Trophoblast cell (in vitro differentiated cells and primary cell): ENCODE measurements at regions not wholly inside any gene's neighbourhood (a gene's known extent, or its start where the extent isn't known, plus 50 kb on each side); places are given as distances from the start of the nearest gene placed in this dataset.

Experiments used
- DNase-seq, 2 donors: peaks; one replicate each; pipeline ENCODE4 v3.0.0-alpha.2; 2016
- H2AFZ ChIP-seq: 2 replicates; pipeline ENCODE4 v1.6.1; 2013; ENCODE audit warnings: low read length, moderate library complexity, mild to moderate bottlenecking; ENCODE audit not compliant: insufficient read depth, poor library complexity
- H2AK5ac ChIP-seq: 2 replicates; pipeline ENCODE4 v1.6.1; 2013; ENCODE audit warnings: mild to moderate bottlenecking, low read length
- H2BK120ac ChIP-seq: 2 replicates; pipeline ENCODE4 v1.6.1; 2013; ENCODE audit warnings: low read length, mild to moderate bottlenecking, moderate library complexity; ENCODE audit not compliant: insufficient read depth, poor library complexity
- H2BK12ac ChIP-seq: 2 replicates; pipeline ENCODE4 v1.6.1; 2013; ENCODE audit warnings: mild to moderate bottlenecking, low read length, moderate library complexity
- H2BK5ac ChIP-seq: 2 replicates; pipeline ENCODE4 v1.6.1; 2013; ENCODE audit warnings: low read length, low read depth, moderate library complexity, mild to moderate bottlenecking; ENCODE audit not compliant: poor library complexity
- H3K14ac ChIP-seq: 2 replicates; pipeline ENCODE4 v1.6.1; 2013; ENCODE audit warnings: mild to moderate bottlenecking, low read length
- H3K18ac ChIP-seq: 2 replicates; pipeline ENCODE4 v1.6.1; 2013; ENCODE audit warnings: mild to moderate bottlenecking, low read length
- H3K23ac ChIP-seq: 2 replicates; pipeline ENCODE4 v1.6.1; 2013; ENCODE audit warnings: low read length
- H3K27ac ChIP-seq: 2 replicates; pipeline ENCODE4 v1.5.1; 2013; ENCODE audit warnings: low read depth, mild to moderate bottlenecking, inconsistent platforms, low read length, moderate library complexity
- H3K27me3 ChIP-seq: 2 replicates; pipeline ENCODE4 v1.6.1; 2013; ENCODE audit warnings: inconsistent platforms, mild to moderate bottlenecking, low read length, moderate library complexity; ENCODE audit not compliant: insufficient read depth
- H3K36me3 ChIP-seq, 2 experiments: 1 replicate in 1 of 2; 2 replicates in 1 of 2; pipeline ENCODE4 v1.6.1; 2013; ENCODE audit warnings: low read length in 2 of 2, mild to moderate bottlenecking in 2 of 2, moderate library complexity in 1 of 2; ENCODE audit not compliant: insufficient read depth in 2 of 2, control insufficient read depth in 1 of 2
- H3K4ac ChIP-seq: 2 replicates; pipeline ENCODE4 v1.6.1; 2013; ENCODE audit warnings: low read depth, mild to moderate bottlenecking, low read length, moderate library complexity
- H3K4me1 ChIP-seq, 2 experiments: 1 replicate in 1 of 2; 2 replicates in 1 of 2; pipeline ENCODE4 v1.6.1; 2013; ENCODE audit warnings: low read length in 2 of 2, mild to moderate bottlenecking in 2 of 2, moderate library complexity in 1 of 2; ENCODE audit not compliant: insufficient read depth in 2 of 2, control insufficient read depth in 1 of 2
- H3K4me2 ChIP-seq: 2 replicates; pipeline ENCODE4 v1.6.1; 2013; ENCODE audit warnings: inconsistent platforms, mild to moderate bottlenecking, low read length, moderate library complexity
- H3K4me3 ChIP-seq: 2 replicates; pipeline ENCODE4 v1.5.1; 2013; ENCODE audit warnings: mild to moderate bottlenecking, low read depth, low read length, inconsistent platforms
- H3K79me1 ChIP-seq: one replicate; pipeline ENCODE4 v1.6.1; 2013; ENCODE audit warnings: low read length
- H3K79me2 ChIP-seq: 2 replicates; pipeline ENCODE4 v1.6.1; 2013; ENCODE audit warnings: low read length, mild to moderate bottlenecking; ENCODE audit not compliant: control insufficient read depth, insufficient read depth, poor library complexity
- H3K9ac ChIP-seq: 2 replicates; pipeline ENCODE4 v1.6.1; 2013; ENCODE audit warnings: mild to moderate bottlenecking, low read length
- H3K9me3 ChIP-seq: 2 replicates; pipeline ENCODE4 v1.6.1; 2013; ENCODE audit warnings: low read depth, mild to moderate bottlenecking, control low read depth, inconsistent platforms, low read length; ENCODE audit not compliant: insufficient read depth
- H4K12ac ChIP-seq: 2 replicates; pipeline ENCODE4 v1.6.1; 2013; ENCODE audit warnings: low read depth, mild to moderate bottlenecking, low read length, moderate library complexity
- H4K8ac ChIP-seq: 2 replicates; pipeline ENCODE4 v1.6.1; 2013; ENCODE audit warnings: low read depth, mild to moderate bottlenecking, low read length, moderate library complexity
- H4K91ac ChIP-seq: one replicate; pipeline ENCODE4 v1.6.1; 2013; ENCODE audit warnings: low read depth, mild to moderate bottlenecking, low read length, moderate library complexity
- WGBS: extraction: QIAGEN DNeasy Blood & Tissue Kit; methylation state at CpG from one replicate; pipeline ENCODE4 v1.1.7; 2013; ENCODE audit warnings: missing lambda C conversion rate; ENCODE audit not compliant: insufficient read length, insufficient coverage; ENCODE audit errors: extremely low coverage; 5-methylcytosine and 5-hydroxymethylcytosine counted together

- no CpG with 5 or more reads among the region's 6 CpGs for WGBS
Observed at GRCh38 chr6:25192590-25193459, 86.3 kb upstream of the CARMIL1 start.

GRCh38 chr6:25193460-25194171, 85.6 kb upstream of the CARMIL1 start:
- H3K4ac ChIP-seq, result no peak overlapping the region
- no peak overlapping the region for H4K91ac ChIP-seq
- no peak overlapping the region for H3K18ac ChIP-seq
- H3K4me3 ChIP-seq, result no peak overlapping the region
- no peak overlapping the region for H2BK120ac ChIP-seq
- H3K4me2 ChIP-seq, result no peak overlapping the region
- DNase-seq, result no peak
- no peak overlapping the region for H3K9ac ChIP-seq
- H3K36me3 ChIP-seq, result no peaks in the 10 kb centered on the region
- H2AFZ ChIP-seq, result no peak overlapping the region
- no peak overlapping the region for H3K23ac ChIP-seq
- 100% methylated on average over 1 of the region's 6 CpGs for WGBS
- no peak overlapping the region for H2BK5ac ChIP-seq
- H4K12ac ChIP-seq, result no peak overlapping the region
- H3K4me1 ChIP-seq, result peaks cover 0 to 8% of the 10 kb centered on the region in 2 experiments
- H4K8ac ChIP-seq, result no peak overlapping the region
- peak overlapping the region; percentile 25 for H3K27ac ChIP-seq
- no peak overlapping the region for H2AK5ac ChIP-seq
- no peaks in the 10 kb centered on the region for H3K79me2 ChIP-seq
- no peaks in the 10 kb centered on the region for H3K27me3 ChIP-seq
- no peaks in the 10 kb centered on the region for H3K79me1 ChIP-seq
- H2BK12ac ChIP-seq, result no peak overlapping the region
- H3K9me3 ChIP-seq, result no peaks in the 10 kb centered on the region
- no peak overlapping the region for H3K14ac ChIP-seq

More at GRCh38 chr6:25192590-25193459, 86.3 kb upstream of the CARMIL1 start:
- no peak overlapping the region for H3K9ac ChIP-seq
- H3K36me3 ChIP-seq, result no peaks in the 10 kb centered on the region
- H4K91ac ChIP-seq, result no peak overlapping the region
- no peaks in the 10 kb centered on the region for H3K27me3 ChIP-seq
- no peak overlapping the region for H3K4me3 ChIP-seq
- H3K79me1 ChIP-seq, result no peaks in the 10 kb centered on the region
- H4K12ac ChIP-seq, result no peak overlapping the region
- no peak overlapping the region for H2BK12ac ChIP-seq
- H3K4ac ChIP-seq, result no peak overlapping the region
- peaks cover 0 to 7% of the 10 kb centered on the region in 2 experiments for H3K4me1 ChIP-seq
- H2AK5ac ChIP-seq, result no peak overlapping the region
- no peak overlapping the region for H3K4me2 ChIP-seq
- H3K27ac ChIP-seq, result no peak overlapping the region
- H4K8ac ChIP-seq, result no peak overlapping the region
- no peak overlapping the region for H2BK120ac ChIP-seq
- DNase-seq, result no peak
- no peak overlapping the region for H3K18ac ChIP-seq
- H2BK5ac ChIP-seq, result no peak overlapping the region
- H3K14ac ChIP-seq, result no peak overlapping the region
- no peak overlapping the region for H3K23ac ChIP-seq
- no peaks in the 10 kb centered on the region for H3K9me3 ChIP-seq
- no peaks in the 10 kb centered on the region for H3K79me2 ChIP-seq
- H2AFZ ChIP-seq, result no peak overlapping the region

DNA sequence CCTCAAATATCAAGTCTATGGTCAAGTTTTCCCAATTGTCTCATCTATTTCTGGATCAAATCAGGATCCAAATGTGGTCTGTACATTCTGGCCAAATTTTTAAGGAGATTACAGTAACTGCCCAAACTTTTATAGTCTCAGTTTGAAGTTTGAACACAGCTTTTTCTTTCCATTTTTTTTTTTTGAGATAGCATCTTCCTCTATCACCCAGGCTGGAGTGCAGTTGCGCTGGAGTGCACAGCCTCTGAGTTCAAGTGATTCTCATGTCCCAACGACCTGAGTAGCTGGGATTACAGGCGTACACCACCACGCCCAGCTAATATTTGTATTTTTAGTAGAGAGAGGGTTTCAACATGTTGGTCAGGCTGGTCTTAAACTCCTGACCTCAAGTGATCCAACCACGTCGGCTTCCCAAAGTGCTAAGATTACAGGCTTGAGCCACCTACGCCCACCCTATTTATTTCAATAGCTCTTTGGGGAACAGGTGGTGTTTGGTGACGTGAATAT, 84.9 kb upstream of the CARMIL1 start:
- H2BK12ac ChIP-seq, result no peak overlapping the region
- no peak overlapping the region for H2AK5ac ChIP-seq
- no peak for DNase-seq
- peaks cover 0 to 8% of the 10 kb centered on the region in 2 experiments for H3K4me1 ChIP-seq
- H2BK120ac ChIP-seq, result no peak overlapping the region
- no peaks in the 10 kb centered on the region for H3K36me3 ChIP-seq
- no peak overlapping the region for H3K4me2 ChIP-seq
- H3K27me3 ChIP-seq, result no peaks in the 10 kb centered on the region
- H4K12ac ChIP-seq, result no peak overlapping the region
- H4K8ac ChIP-seq, result no peak overlapping the region
- H2AFZ ChIP-seq, result no peak overlapping the region
- H4K91ac ChIP-seq, result no peak overlapping the region
- no peaks in the 10 kb centered on the region for H3K79me1 ChIP-seq
- no peak overlapping the region for H3K27ac ChIP-seq
- no peak overlapping the region for H3K4me3 ChIP-seq
- H3K14ac ChIP-seq, result no peak overlapping the region
- no peak overlapping the region for H3K4ac ChIP-seq
- no peaks in the 10 kb centered on the region for H3K9me3 ChIP-seq
- no peak overlapping the region for H3K18ac ChIP-seq
- H3K9ac ChIP-seq, result no peak overlapping the region
- H3K79me2 ChIP-seq, result no peaks in the 10 kb centered on the region
- no peak overlapping the region for H3K23ac ChIP-seq
- WGBS, result no CpG with 5 or more reads among the region's 8 CpGs
- H2BK5ac ChIP-seq, result no peak overlapping the region

DNA sequence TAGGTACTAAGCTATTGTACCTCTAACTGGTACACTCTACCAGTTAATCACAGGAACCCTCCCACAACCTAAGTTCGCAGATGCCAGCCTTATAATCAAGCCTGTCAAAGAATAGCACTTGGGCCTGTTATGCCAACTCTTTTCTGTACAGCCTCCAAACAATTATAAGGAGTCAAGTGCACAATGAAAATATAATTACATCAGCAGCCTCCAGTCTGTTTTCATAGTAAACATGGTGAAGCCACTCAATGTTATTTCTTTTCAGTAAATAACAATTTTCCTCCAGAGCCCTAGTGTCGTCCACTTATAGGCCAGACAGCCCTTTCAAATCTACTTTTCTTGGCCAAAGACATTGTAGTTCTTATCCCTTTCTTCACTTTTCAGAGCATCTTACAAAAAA, 82.7 kb upstream of the CARMIL1 start:
- H3K18ac ChIP-seq, result no peak overlapping the region
- H3K4me1 ChIP-seq, result peaks cover 0 to 8% of the 10 kb centered on the region in 2 experiments
- H3K4me3 ChIP-seq, result no peak overlapping the region
- no peak overlapping the region for H3K23ac ChIP-seq
- no peaks in the 10 kb centered on the region for H3K27me3 ChIP-seq
- no peak overlapping the region for H4K91ac ChIP-seq
- H3K4me2 ChIP-seq, result no peak overlapping the region
- no peak overlapping the region for H2BK5ac ChIP-seq
- H3K79me2 ChIP-seq, result no peaks in the 10 kb centered on the region
- H3K79me1 ChIP-seq, result no peaks in the 10 kb centered on the region
- H3K14ac ChIP-seq, result no peak overlapping the region
- no peak overlapping the region for H3K9ac ChIP-seq
- H2AK5ac ChIP-seq, result no peak overlapping the region
- DNase-seq, result no peak
- no peak overlapping the region for H3K4ac ChIP-seq
- no peaks in the 10 kb centered on the region for H3K9me3 ChIP-seq
- H2BK120ac ChIP-seq, result no peak overlapping the region
- H4K8ac ChIP-seq, result no peak overlapping the region
- no peak overlapping the region for H2BK12ac ChIP-seq
- WGBS, result no CpG with 5 or more reads among the region's 2 CpGs
- no peak overlapping the region for H4K12ac ChIP-seq
- no peak overlapping the region for H2AFZ ChIP-seq
- H3K27ac ChIP-seq, result no peak overlapping the region
- H3K36me3 ChIP-seq, result no peaks in the 10 kb centered on the region
